AG08396 (cell line): ENCODE measurements at regions not wholly inside any gene's neighbourhood (a gene's known extent, or its start where the extent isn't known, plus 50 kb on each side); places are given as distances from the start of the nearest gene placed in this dataset.

ENCODE experiments used
- DNase-seq: peaks from one replicate; pipeline ENCODE4 v3.0.0; 2012; ENCODE audit warnings: low spot score, mixed read lengths

DNA sequence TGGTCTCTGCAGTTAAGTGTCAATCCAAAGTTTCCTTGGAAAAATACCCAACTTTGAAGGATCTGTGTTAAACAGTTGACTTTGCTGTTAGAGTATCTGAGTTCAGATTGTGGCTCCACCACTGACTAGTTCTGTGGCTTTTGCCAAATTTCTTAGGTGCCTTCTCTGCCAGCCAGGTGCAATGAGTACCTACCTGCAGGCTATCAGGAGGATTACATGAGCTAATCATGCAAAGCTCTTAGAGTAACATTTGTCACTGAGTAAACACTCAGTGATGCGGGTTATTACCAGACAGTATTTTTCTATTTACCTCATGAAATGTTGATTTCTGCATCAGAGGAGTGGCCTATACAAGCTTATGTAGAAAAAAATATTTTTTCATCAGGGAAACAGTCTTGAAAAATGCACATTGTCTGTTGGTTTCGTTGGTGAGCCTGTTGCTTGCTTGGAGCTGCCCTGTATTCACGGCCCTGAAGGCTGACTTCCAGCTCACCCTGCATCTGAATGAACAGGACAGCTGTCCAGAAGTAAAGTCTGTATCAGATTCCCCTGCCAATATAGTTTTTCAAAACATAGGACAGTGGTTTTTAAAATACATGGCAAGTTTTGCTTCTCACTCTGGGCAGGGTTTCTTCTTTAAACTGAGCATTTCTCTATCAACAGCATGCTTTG is 235.1 kb downstream of the CDCA7 start:
- no peak for DNase-seq

DNA sequence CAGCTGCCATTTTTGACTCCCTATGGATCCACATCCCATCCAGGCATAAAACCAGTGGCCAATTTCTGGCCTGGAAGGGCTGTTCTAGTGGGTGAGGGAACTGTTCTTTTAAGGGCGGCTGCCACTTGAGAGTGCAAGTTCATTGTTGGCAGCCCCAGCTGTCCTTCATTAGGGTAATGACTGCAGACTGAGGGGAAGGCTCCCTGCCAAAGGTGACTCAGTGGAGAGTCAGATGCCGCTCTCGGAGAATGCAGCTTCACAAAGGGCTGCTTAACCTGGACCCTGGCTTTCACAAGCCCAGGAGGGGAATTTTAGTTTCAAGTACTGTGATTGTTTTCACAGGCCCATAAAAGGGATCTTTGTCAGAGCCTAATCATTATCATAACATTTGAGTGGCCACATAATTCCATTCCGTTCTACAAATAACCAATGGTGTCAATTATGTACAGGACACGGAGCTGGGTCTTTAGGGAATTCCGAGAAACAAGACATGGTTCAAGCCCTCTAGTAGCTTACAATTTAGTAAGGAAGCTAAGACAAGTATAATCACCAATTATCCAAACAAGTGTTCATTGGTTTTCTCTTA is 235.7 kb downstream of the CDCA7 start:
- DNase-seq, result peak; percentile 74

DNA sequence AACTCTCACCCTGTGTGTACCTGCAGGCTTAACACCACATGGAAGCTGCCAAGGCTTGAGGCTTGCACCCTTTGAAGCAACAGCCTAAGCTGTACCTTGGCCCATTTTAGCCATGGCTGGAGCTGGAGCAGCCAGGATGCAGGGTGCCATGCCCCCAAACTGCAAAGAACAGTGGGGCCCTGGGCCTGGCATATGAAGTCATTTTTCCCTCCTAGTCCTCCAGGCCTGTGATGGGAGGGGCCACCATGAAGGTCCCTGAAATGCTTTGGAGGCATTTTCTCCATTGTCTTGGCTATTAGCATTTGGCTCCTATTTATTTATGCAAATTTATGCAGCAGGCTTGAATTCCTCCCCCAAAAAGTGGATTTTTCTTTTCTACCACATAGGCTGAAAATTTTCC is 238.4 kb downstream of the CDCA7 start:
- DNase-seq, result no peak

DNA sequence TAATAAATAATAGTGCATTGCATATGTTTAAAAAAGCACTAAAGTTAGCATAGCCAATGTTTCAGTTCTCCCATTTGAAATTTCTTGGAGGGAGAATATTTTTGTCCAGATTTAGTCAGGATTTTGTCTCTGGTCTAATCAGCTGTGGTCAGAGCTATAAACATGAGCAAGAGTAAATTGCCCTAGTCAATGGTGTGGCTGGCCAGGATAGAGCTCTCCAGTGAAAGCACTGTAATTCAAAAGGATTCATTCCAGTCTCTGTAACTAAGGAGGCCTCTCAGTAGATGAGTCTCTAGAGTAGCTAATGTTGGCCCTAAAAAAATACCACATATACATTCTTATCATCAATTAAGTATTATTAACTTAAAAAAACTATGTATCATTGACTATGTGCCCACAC is 241.6 kb downstream of the CDCA7 start:
- no peak for DNase-seq

DNA sequence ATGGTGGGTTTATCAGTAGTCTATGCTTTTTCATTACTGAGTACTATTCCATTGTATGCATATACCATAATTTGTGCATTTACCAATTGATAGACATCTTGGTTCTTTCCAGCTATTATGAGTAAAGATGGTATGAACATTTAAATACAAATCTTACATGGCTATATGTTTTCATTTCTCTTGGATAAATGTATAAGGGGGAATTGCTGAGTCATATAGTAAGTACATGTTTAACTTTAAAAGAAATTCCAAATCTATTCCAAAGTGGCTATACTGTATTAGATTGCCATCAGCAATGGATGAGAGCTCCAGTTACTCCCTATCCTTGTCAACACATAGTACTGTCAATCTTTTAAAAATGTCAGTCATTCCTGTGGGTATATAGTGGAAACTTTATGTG is 243.9 kb downstream of the CDCA7 start:
- DNase-seq, result no peak

DNA sequence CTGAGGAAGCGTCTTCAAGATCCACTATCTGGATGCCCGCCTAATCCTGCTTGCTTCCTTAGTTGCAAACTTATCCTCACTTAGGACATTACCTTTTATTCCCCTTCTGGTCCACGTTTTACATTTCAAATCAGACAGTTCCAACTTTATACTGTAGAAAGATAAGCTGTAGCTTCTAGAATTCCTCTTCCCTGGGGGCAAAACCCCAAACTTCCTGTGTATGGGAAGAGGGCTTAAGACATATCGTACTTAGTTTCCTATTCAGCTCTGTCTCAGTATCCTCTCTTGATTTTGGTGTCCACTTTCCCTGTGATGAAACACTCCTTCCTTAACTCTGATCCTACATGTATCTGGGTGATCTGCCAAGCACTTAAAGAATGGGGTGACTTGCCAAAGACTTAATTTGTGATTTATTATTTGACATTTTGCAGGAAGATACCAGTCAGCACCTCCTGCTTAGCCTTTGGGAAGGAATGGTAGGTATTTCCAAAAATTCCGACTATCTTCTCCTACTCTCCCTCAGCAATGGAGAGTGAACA is 245.2 kb downstream of the CDCA7 start:
- DNase-seq, result no peak

DNA sequence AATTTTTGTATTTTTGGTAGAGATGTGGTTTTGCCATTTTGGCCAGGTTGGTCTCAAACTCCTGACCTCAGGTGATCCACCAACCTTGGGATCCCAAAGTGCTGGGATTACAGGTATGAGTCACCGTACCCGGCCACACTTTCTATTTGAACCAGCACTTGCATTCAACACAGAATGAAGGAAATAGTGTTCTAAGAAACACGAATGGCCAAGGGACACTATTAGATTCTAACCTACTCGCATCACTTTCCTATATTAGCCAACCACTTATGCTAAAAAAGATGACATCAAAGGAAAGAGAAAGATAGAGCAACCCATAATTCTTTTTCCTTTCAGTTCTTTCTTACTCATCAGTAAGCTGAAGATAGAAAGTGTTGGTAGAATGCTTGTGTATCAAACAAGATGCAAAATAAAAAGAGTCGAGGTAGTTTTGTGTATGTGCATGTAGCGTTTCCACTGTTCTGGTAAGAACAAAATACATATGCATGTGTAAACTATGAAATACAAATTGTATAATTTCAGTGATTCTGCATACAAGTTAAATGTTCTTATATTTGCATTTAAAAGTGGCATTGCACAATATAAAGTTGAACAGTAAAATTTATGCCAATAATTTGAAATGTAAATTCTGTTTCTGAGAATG is 247.6 kb downstream of the CDCA7 start:
- no peak for DNase-seq

DNA sequence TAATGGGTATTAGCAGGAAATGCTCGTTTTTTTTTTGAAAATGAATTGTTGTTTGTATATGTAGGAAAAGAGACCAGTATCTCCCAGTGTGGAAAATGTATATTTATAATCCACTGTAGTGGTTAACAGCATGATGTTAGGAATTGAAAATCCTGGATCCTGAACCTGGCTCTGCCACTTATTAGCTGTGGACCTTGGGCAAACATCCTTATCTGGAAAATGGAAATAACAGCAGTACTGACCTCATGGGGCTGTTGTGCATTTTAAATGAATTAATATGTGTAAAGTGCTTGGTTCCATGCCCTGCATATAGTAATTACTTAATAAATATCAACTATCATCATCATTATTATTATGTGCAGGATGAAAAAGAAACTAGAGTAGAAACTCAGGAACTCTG is 251.3 kb downstream of the CDCA7 start:
- DNase-seq, result no peak

DNA sequence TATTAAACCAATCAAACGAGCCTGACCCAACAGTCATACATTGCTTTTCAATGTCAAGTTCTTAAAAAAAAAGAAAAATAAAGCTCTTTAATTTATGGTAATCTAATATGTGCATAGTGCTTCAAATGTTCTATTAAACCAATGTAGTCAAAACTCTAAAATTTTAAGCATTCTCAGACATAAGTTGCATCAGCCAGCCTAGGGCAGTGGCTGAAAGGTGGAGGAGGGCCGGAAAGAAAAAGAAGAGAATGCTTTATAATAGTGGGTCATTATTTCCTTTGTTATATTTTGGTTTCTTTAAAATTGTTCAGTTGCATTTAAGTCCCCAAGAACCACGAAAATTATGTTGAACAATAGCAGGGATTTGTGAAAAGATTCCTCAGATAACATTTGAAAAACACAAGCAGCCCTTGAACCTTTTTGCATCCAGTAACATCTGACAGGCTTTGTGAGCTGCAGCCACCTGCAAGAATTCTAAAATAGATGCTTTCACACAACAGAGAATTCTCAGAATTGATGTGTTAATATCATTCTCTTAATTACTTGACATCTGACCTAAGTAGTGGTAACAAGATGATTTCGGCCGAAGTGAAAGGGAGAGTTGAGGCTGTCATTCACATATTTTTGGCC is 252.1 kb downstream of the CDCA7 start:
- DNase-seq, result no peak

DNA sequence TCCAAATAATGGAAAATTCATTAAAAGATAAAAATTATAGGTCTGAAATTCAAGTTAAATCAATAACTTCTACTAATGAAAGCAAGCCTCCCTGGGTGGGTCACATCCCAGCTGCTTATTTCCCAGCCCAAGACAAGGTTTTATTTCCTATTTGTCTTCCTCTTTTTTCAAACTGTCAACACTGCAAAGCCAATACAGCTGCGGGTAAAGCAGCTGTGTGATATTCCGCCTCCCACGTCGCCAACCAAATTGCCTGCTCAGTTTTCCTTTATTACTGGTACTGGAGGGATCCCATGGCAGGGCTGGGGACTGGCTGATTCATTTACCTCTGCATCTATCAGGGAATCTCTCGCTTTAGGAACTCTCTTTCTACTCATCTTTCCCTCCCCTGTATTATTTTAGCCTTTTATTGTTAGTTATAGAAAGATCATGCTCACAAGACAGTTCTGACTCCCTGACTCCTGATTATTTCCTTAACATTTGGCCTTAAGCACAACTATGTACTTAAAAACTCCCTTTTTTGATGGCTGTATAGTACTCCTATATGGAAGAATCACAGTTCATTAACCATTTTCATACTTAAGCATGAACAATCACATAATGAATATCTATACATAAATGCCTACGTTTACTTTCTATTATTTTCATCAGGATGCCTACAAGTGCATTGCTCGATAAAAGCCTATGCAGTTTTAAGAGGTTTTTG is 253.1 kb downstream of the CDCA7 start:
- no peak for DNase-seq

DNA sequence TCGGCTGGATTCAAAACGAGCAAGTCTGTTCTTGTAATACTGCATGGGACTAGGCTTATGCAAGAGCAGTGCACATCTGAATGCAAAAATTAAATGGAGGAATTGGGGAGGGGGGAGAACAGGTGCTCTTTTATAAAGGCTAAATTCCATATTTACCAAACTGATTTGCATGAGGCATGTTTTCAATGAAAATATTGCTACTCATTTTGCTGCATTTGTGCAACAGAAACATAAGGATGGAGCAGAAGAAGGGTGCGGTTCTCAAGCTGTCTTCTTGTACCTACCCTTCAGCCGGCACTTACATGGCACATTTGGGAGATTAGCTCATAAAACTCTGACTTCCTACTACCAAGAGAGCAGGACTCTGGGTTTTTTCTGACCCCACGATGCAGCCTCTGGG is 256.4 kb downstream of the CDCA7 start:
- DNase-seq, result no peak

DNA sequence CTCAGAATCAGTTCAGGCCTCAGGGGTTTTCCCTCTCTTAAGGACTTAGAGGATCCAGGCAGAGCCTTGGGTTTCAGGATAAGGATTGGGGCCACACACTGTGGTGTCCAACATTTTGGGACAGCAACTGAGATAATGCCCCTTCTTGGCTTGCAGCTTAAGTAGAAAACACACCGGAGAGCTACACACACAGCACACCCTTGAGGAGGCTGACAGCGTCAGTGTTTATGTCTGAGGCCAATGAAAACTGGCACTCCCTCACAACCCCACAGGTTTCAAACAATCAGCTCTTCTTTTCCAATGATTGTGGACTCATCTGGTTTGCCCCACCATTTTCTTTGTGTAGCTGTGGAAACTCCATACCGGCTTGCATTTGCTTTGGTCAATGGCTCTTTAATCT is 257.7 kb downstream of the CDCA7 start:
- no peak for DNase-seq

DNA sequence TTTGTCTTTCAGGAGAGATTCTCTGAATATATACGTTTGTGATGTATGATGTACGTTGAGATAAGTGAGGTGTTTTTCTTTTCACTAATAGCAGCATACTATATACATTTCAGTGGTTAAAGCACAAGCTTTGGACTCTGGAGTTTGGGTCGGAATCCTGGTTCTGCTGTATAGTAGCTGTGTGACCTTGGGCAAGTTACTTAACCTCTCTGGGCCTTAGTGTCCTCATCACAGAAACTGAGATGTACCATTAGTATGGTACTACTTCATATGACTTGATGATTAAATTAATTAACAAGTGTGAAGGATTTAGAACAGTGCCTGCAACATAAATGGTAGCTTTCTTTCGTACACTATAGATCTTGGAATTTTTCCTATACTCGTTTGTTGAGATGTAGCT is 258.7 kb downstream of the CDCA7 start:
- no peak for DNase-seq

DNA sequence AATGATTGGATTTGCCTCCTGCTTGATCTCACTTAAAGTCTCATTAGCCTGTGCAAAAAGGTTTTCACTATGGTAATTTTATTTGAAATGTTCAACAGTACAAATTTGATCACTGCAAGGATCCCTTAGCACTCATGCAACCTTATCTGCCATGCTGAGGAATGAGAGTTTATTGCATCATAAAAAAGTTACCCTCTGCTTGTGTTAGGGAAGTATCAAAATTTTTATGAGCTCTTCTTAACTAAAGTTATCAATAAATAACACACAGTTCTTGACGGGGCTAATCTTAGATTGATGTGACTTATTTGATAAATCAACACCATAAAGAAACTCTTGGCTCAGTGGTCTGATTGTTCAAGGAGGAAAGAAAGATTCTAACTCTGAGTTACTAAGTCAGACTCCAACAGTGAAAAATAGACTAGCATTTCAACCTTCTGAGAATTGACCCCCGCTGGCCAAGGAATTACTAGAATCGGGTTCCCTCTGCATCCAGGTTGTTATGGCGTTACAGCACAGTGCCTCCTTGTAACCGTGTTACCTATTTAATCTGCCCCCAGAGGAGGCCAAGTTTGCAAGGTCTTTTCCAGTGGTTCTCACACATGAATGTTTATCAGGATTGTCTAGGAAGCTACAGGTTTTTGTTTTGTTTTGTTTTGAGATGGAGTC is 259.7 kb downstream of the CDCA7 start:
- no peak for DNase-seq

DNA sequence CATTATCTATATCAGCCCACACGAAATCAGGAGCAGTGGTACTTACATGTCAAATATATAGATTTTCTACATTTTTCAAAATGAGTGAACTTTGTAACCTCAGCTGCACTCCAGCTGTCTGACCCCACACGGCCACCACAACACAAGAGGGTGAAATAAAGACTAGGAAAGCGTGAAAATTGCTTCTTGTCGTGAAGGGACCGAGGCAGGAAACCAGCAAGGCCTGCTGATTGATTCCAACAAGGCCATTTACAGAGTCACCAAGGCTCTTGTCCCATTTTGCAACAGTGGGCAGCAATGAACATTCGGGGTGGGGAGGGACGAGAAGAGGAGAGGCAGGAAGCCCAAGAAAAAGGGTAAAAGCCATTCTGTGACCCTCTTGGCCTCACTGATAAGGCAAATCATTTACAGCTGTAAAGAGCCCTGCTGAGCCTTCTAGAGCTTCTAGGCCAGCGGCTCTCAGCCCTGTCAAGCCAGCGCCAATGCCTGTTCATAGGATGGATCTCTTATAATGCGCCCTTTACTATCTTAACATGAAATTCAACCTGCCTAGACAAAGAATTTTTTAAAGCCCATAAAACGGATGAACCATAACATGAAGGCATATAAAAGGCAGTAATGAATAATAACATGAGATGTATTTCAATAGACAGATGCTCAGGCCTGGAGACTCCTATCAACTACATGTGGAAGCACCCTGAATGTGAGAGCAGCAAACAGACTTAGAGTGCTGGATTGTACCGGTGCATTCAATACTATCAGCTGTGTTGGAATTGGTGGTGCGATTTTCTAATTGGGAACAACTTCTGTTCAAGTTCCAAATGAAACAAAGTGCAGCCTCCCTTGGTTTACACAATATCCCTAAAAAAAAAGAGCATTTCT is 269.0 kb downstream of the CDCA7 start:
- DNase-seq, result no peak

DNA sequence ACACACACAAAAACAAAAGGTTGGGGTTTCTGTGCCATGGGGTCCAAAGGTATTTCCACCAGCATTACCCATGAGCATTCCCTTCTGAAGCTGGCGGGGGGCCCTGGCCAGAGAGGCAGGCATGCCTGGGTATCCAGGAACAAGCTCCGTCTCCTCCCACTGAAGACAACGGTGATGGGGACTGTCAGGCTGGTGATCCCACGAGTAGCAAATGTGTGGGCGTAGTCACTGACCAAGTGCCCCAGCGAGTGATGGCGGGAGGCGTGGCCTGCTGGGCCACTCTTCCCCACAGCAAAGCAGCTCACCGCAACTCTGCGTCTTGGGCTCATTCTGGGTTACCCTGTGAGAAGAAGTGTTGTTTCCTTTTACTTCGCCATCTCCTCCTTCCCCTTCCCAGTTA is 270.6 kb downstream of the CDCA7 start:
- DNase-seq, result no peak

DNA sequence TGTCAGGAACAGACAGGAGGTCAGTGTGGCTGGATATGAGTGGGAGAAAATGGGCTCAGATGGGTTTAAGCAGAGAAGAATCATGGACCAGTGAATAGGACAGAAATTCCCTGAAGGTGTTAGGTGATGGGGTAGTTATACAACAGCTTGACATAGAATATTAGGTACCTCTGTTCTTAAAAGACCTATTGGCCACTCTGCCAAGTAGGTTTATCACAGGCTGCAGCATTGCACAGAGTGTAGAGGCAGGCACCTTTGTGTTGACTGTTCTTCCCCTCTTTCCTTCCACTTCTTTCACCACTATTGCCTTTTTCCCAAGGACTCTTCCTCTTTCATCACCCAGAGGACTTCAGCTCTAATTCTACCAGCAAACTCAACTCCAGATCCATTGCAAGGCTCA is 274.4 kb downstream of the CDCA7 start:
- no peak for DNase-seq

DNA sequence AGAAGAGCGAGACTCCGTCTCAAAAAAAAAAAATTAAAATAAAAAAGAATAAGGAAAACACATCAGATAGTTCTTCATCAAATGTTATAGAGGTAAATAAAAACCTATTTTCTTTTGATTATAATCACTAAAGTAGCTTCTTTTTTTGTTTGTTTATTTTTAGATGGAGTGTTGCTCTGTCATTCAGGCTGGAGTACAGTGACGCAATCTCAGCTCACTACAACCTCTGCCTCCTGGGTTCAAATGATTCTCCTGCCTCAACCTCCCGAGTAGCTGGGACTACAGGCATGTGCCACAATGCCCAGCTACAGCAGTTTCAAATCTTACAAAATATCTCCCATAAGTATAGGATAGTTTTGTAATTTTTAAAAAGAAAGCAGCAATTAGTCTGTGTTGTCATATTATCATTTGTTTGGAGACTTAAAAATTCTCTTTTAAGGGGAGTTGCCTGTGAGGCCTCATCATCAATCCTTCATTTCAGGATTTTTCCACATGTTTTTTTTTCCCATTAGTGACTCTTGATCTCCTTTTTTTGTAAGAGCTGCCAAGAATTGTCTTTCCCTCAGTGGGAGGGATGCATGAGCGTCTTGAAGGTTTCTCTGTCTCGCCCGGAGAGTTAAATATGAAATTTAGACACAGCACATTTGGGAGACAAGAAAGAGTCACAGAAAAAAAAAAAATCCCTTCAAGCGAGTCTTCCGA is 275.9 kb downstream of the CDCA7 start:
- no peak for DNase-seq

DNA sequence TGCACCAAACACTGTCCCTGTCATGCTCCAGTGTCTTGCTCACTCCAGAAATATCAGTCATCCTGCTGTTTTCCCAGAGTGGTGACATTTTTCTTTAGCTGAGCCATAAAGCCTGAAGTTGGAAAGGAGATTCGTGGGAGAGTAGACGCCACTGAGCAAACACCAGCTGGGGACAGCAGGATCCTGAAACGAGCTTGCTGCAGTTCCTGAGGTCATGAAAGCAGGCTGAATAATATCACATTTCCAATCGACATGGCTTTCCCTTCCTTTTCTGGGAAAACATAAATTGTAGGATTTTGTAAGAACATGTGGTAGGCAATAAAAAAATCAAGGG is 276.4 kb downstream of the CDCA7 start:
- DNase-seq, result no peak

DNA sequence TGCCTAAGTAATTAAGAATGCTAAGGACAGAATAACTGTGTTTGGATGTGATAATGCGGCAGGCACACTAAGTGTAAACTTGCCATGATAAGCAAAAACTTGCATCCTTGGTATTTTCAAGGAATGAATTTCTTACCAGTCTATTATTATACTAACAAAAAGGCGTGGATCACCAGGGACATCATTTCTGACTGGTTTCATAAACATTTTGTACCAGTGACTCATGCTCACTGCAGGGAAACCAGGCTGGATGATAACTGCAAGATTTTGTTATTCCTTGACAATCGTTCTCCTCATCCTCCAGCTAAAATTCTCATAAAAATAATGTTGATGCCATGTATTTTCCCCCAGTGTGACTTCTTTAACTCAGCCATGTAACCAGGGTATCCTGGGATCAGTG is 289.5 kb downstream of the CDCA7 start:
- DNase-seq, result peak; percentile 50
